ENCODE measurements at regions not wholly inside any gene's neighbourhood (a gene's known extent, or its start where the extent isn't known, plus 50 kb on each side); places are given as distances from the start of the nearest gene placed in this dataset.

DNA sequence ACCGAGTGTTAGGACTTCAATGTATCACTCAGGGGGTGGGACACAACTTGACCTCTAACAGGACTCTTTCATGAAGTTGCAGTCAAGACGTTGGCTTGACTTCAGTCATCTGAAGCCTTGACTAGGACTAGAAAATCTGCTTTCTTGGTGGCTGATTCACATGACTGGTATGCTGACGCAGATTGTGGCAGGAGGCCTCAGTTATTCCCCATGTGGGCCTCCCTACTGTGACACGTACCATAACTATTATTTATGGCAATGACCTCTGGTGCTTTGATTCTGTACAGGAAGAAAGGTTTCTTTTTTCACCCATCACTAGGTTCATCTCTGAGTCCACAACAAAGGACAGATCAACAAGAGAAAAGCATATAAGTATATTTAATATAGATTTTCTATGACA is 270.4 kb downstream of the NEDD1 start:
- Histone ChIP-seq H3K4me3 (ENCODE audit: low read depth, low read length, poor library complexity, severe bottlenecking) (no peak overlapping the region), H3F3A (ENCODE audit: insufficient read depth, low read length) (no peaks in the 10 kb centered on the region), H3K9me2 (ENCODE audit: low read depth, low read length) (no peaks in the 10 kb centered on the region), H3K27me3 (ENCODE audit: insufficient read depth, low read length) (no peaks in the 10 kb centered on the region), H3K79me2 (ENCODE audit: insufficient read depth, low read length) (no peaks in the 10 kb centered on the region), H3K9ac (ENCODE audit: low read length) (no peak overlapping the region), H3K36me3 (ENCODE audit: insufficient read depth, low read length) (no peaks in the 10 kb centered on the region), H4K20me1 (ENCODE audit: insufficient read depth, low read length) (no peaks in the 10 kb centered on the region), H2AFZ (ENCODE audit: low read length) (no peak overlapping the region), H3K9me3 (ENCODE audit: low read length) (no peaks in the 10 kb centered on the region), H3K4me1 (ENCODE audit: insufficient read depth, low read length, severe bottlenecking) (no peaks in the 10 kb centered on the region), H3K27ac (ENCODE audit: low read depth, low read length, poor library complexity, severe bottlenecking) (no peak overlapping the region), H3K4me2 (ENCODE audit: low read length) (no peak overlapping the region)
- TF ChIP-seq, protein P1, sequence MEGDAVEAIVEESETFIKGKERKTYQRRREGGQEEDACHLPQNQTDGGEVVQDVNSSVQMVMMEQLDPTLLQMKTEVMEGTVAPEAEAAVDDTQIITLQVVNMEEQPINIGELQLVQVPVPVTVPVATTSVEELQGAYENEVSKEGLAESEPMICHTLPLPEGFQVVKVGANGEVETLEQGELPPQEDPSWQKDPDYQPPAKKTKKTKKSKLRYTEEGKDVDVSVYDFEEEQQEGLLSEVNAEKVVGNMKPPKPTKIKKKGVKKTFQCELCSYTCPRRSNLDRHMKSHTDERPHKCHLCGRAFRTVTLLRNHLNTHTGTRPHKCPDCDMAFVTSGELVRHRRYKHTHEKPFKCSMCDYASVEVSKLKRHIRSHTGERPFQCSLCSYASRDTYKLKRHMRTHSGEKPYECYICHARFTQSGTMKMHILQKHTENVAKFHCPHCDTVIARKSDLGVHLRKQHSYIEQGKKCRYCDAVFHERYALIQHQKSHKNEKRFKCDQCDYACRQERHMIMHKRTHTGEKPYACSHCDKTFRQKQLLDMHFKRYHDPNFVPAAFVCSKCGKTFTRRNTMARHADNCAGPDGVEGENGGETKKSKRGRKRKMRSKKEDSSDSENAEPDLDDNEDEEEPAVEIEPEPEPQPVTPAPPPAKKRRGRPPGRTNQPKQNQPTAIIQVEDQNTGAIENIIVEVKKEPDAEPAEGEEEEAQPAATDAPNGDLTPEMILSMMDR (IDR thresholded peaks at IDR 0.05; ENCODE audit: low read length): no peak
- TF ChIP-seq EZH2 (IDR thresholded peaks at IDR 0.05; ENCODE audit: borderline replicate concordance, low read length): no peak

DNA sequence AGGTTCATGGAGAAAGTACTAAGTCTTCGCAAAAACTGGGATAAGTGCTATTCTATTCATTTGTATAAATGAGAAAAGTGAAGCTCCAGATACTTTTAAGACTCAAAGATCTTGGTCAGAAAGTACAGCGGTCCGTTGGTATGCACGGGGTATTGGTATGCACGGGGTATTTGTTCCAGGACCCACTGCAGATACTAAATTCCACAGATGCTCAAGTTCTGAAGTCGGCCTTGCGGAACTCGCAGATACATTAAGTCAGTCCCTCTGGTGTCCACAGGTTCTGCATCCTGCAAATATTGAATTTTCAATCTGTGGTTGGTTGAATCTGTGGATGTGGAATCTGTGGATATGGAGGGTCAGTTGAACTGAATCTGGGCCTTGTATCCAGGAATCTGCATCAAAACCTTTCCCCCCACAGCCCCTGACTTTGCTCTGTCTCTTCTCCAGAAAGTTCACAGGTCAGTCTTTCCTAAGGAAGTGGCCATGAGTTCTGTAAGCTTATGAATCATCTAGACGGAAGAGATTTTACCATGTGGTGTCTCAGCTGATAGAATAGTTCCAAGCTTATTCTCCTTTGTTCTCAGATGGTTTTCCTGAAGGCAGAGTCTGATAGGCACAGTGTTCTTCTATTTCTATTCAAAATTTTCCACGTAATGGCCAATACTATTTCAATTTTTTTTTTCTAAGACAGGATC is 274.7 kb downstream of the NEDD1 start:
- H3K4me2 ChIP-seq (ENCODE audit: low read length): no peak overlapping the region

DNA sequence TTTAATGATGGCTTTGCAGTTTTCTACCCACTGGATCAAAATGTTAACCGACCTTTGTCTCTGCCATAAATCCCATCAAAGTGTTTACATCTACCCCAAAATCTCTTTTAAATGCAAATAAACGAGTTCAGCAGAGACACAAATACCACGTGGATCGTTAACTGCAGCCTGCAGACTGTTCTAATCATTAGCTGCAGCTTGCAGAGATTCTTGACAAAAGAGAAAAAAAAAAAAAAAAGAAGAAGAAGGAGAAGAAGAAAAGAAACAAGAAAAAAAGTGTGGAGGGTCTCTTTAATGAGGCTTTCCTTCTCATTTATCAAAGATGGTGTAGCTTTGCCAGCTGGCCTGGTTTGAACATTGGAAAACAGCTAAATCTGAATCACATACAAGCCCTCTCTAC is 275.7 kb downstream of the NEDD1 start:
- H3K27me3 ChIP-seq (ENCODE audit: insufficient read depth, low read length): no peaks in the 10 kb centered on the region
- H3K4me2 ChIP-seq (ENCODE audit: low read length): no peak overlapping the region
- no peaks in the 10 kb centered on the region for H3K9me3 ChIP-seq (ENCODE audit: low read length)
- H2AFZ ChIP-seq (ENCODE audit: low read length): no peak overlapping the region
- no peaks in the 10 kb centered on the region for H3F3A ChIP-seq (ENCODE audit: insufficient read depth, low read length)
- no peak for TF ChIP-seq EZH2 (IDR thresholded peaks at IDR 0.05; ENCODE audit: borderline replicate concordance, low read length)
- TF ChIP-seq, protein P1 (IDR thresholded peaks at IDR 0.05; ENCODE audit: low read length): no peak
- no peaks in the 10 kb centered on the region for H3K79me2 ChIP-seq (ENCODE audit: insufficient read depth, low read length)
- H3K9ac ChIP-seq (ENCODE audit: low read length): no peak overlapping the region
- H3K4me1 ChIP-seq (ENCODE audit: insufficient read depth, low read length, severe bottlenecking): no peaks in the 10 kb centered on the region
- no peak overlapping the region for H3K27ac ChIP-seq (ENCODE audit: low read depth, low read length, poor library complexity, severe bottlenecking)
- H3K4me3 ChIP-seq (ENCODE audit: low read depth, low read length, poor library complexity, severe bottlenecking): no peak overlapping the region
- no peaks in the 10 kb centered on the region for H3K9me2 ChIP-seq (ENCODE audit: low read depth, low read length)
- H4K20me1 ChIP-seq (ENCODE audit: insufficient read depth, low read length): no peaks in the 10 kb centered on the region
- H3K36me3 ChIP-seq (ENCODE audit: insufficient read depth, low read length): no peaks in the 10 kb centered on the region

More for the DNA sequence above, 274.7 kb downstream of the NEDD1 start:
- H3K9me2 ChIP-seq (ENCODE audit: low read depth, low read length): no peaks in the 10 kb centered on the region
- H2AFZ ChIP-seq (ENCODE audit: low read length): no peak overlapping the region
- no peaks in the 10 kb centered on the region for H3K36me3 ChIP-seq (ENCODE audit: insufficient read depth, low read length)
- H3F3A ChIP-seq (ENCODE audit: insufficient read depth, low read length): no peaks in the 10 kb centered on the region
- no peaks in the 10 kb centered on the region for H3K79me2 ChIP-seq (ENCODE audit: insufficient read depth, low read length)
- no peaks in the 10 kb centered on the region for H3K9me3 ChIP-seq (ENCODE audit: low read length)
- H4K20me1 ChIP-seq (ENCODE audit: insufficient read depth, low read length): no peaks in the 10 kb centered on the region
- H3K27me3 ChIP-seq (ENCODE audit: insufficient read depth, low read length): no peaks in the 10 kb centered on the region
- no peak overlapping the region for H3K27ac ChIP-seq (ENCODE audit: low read depth, low read length, poor library complexity, severe bottlenecking)
- TF ChIP-seq, protein P1 (IDR thresholded peaks at IDR 0.05; ENCODE audit: low read length): no peak
- no peak for TF ChIP-seq EZH2 (IDR thresholded peaks at IDR 0.05; ENCODE audit: borderline replicate concordance, low read length)
- no peaks in the 10 kb centered on the region for H3K4me1 ChIP-seq (ENCODE audit: insufficient read depth, low read length, severe bottlenecking)
- no peak overlapping the region for H3K4me3 ChIP-seq (ENCODE audit: low read depth, low read length, poor library complexity, severe bottlenecking)
- H3K9ac ChIP-seq (ENCODE audit: low read length): no peak overlapping the region
